GM23338 (cell line): ENCODE measurements at regions not wholly inside any gene's neighbourhood (a gene's known extent, or its start where the extent isn't known, plus 50 kb on each side); places are given as distances from the start of the nearest gene placed in this dataset.

Experiments used
- ATAC-seq: fragments of 200-7000 bp; cut with Tn5 transposase; 3 replicates; pipeline ENCODE4 v1.9.1; 2020
- DNase-seq: peaks from one replicate; pipeline ENCODE4 v3.0.0-alpha.2; 2015; ENCODE audit warnings: low spot score
- H2AFZ ChIP-seq: fragments of 200-600 bp; sonication (generic); 2 replicates; pipeline ENCODE4 v1.8.0; 2016; ENCODE audit warnings: antibody characterized with exemption, mild to moderate bottlenecking, moderate library complexity
- H3F3A ChIP-seq: fragments of 200-600 bp; sonication (generic); replicated peaks from 2 replicates; pipeline ENCODE4 v1.8.0; 2017; ENCODE audit warnings: antibody characterized with exemption, mixed run types, low read depth
- H3K27ac ChIP-seq: fragments of 200-600 bp; sonication (generic); 2 replicates; pipeline ENCODE4 v1.6.1; 2016; ENCODE audit warnings: low read depth
- H3K27me3 ChIP-seq: fragments of 200-600 bp; sonication (generic); 2 replicates; pipeline ENCODE4 v1.8.0; 2016; ENCODE audit warnings: mild to moderate bottlenecking, mixed run types, moderate library complexity; ENCODE audit not compliant: insufficient read depth
- H3K36me3 ChIP-seq: fragments of 200-600 bp; sonication (generic); 2 replicates; pipeline ENCODE4 v1.8.0; 2016; ENCODE audit warnings: mild to moderate bottlenecking; ENCODE audit not compliant: insufficient read depth
- H3K4me1 ChIP-seq: fragments of 200-600 bp; sonication (generic); 2 replicates; pipeline ENCODE4 v1.8.0; 2016; ENCODE audit warnings: mild to moderate bottlenecking, moderate library complexity; ENCODE audit not compliant: insufficient read depth
- H3K4me2 ChIP-seq: fragments of 200-600 bp; sonication (generic); 2 replicates; pipeline ENCODE4 v1.7.1; 2017; ENCODE audit warnings: mixed run types
- H3K4me3 ChIP-seq: fragments of 200-600 bp; sonication (generic); 2 replicates; pipeline ENCODE4 v1.6.1; 2016; ENCODE audit warnings: mixed run types
- H3K79me2 ChIP-seq: fragments of 200-600 bp; sonication (generic); replicated peaks from 2 replicates; pipeline ENCODE4 v1.8.0; 2017; ENCODE audit warnings: mild to moderate bottlenecking; ENCODE audit not compliant: insufficient read depth
- H3K9me2 ChIP-seq: fragments of 200-600 bp; sonication (generic); 2 replicates; pipeline ENCODE4 v1.8.0; 2017; ENCODE audit not compliant: insufficient read depth
- H4K20me1 ChIP-seq: fragments of 200-600 bp; sonication (generic); replicated peaks from 2 replicates; pipeline ENCODE4 v1.8.0; 2017; ENCODE audit warnings: mild to moderate bottlenecking; ENCODE audit not compliant: insufficient read depth
- H3K27ac Mint-ChIP-seq: 2 replicates; pipeline ENCODE4 v1.8.0; 2020; ENCODE audit warnings: inconsistent platforms, mild to moderate bottlenecking, moderate library complexity, mixed read lengths
- H3K27me3 Mint-ChIP-seq: 3 replicates; pipeline ENCODE4 v1.8.0; 2022; ENCODE audit warnings: low read depth, mild to moderate bottlenecking, moderate library complexity, mixed read lengths, inconsistent platforms; ENCODE audit not compliant: insufficient read depth, poor library complexity
- H3K36me3 Mint-ChIP-seq: 3 replicates; pipeline ENCODE4 v1.8.0; 2021; ENCODE audit warnings: low read depth, mild to moderate bottlenecking, inconsistent platforms, moderate library complexity, mixed read lengths
- H3K4me1 Mint-ChIP-seq: 3 replicates; pipeline ENCODE4 v1.8.0; 2020; ENCODE audit warnings: mild to moderate bottlenecking, inconsistent platforms, mixed read lengths
- H3K4me3 Mint-ChIP-seq: 3 replicates; pipeline ENCODE4 v1.8.0; 2021; ENCODE audit warnings: moderate library complexity, mild to moderate bottlenecking, inconsistent platforms, mixed read lengths
- H3K9me3 Mint-ChIP-seq: 3 replicates; pipeline ENCODE4 v1.8.0; 2020; ENCODE audit warnings: moderate library complexity, mild to moderate bottlenecking, inconsistent platforms, mixed read lengths
- CREB1 ChIP-seq: fragments of 250-450 bp; sonication (Bioruptor Pico); IDR thresholded peaks from 2 replicates; pipeline ENCODE4 v1.5.0; 2020; ENCODE audit warnings: low read depth, mild to moderate bottlenecking, moderate library complexity
- ETS1 ChIP-seq: IDR thresholded peaks from 2 replicates; pipeline ENCODE4 v1.6.1; 2016; ENCODE audit warnings: antibody characterized with exemption
- EZH2 ChIP-seq: fragments of 200-600 bp; sonication (generic); IDR thresholded peaks from one replicate; pipeline ENCODE4 v1.8.0; 2017; ENCODE audit warnings: antibody characterized with exemption, mild to moderate bottlenecking, low read depth; ENCODE audit not compliant: unreplicated experiment
- EZH2phosphoT487 ChIP-seq: fragments of 200-600 bp; sonication (generic); IDR thresholded peaks from one replicate; pipeline ENCODE4 v1.8.1; 2018; ENCODE audit warnings: antibody characterized with exemption; ENCODE audit not compliant: unreplicated experiment
- JUNB ChIP-seq: IDR thresholded peaks from one replicate; pipeline ENCODE4 v1.6.1; 2016; ENCODE audit warnings: antibody characterized with exemption; ENCODE audit not compliant: unreplicated experiment
- NANOG ChIP-seq: IDR thresholded peaks from 2 replicates; pipeline ENCODE4 v1.6.1; 2016; ENCODE audit warnings: antibody characterized with exemption, borderline replicate concordance
- POLR2AphosphoS5 ChIP-seq: IDR thresholded peaks from 2 replicates; pipeline ENCODE4 v1.6.1; 2016; ENCODE audit warnings: antibody characterized with exemption, low read depth
- REST ChIP-seq: IDR thresholded peaks from one replicate; pipeline ENCODE4 v1.6.1; 2018; ENCODE audit warnings: antibody characterized with exemption; ENCODE audit not compliant: unreplicated experiment
- ZNF114 ChIP-seq: fragments of 250-450 bp; sonication (Bioruptor Pico); IDR thresholded peaks from 2 replicates; pipeline ENCODE4 v1.5.0; 2020; ENCODE audit warnings: mild to moderate bottlenecking, moderate library complexity
- ZNF462 ChIP-seq: fragments of 250-450 bp; sonication (Bioruptor Pico); IDR thresholded peaks from 2 replicates; pipeline ENCODE4 v1.5.0; 2020; ENCODE audit warnings: mild to moderate bottlenecking, moderate library complexity

- no peaks in the 10 kb centered on the region for H4K20me1 ChIP-seq
- no peak overlapping the region for H2AFZ ChIP-seq
- H3K27ac Mint-ChIP-seq: no peak overlapping the region
- H3K4me1 Mint-ChIP-seq: no peaks in the 10 kb centered on the region
- H3F3A ChIP-seq: no peaks in the 10 kb centered on the region
- no peaks in the 10 kb centered on the region for H3K9me3 Mint-ChIP-seq
- H3K36me3 Mint-ChIP-seq: no peaks in the 10 kb centered on the region
- H3K4me1 ChIP-seq: 0 out of 2 replicates have a peak, but pooled peaks cover 1% of the 10 kb centered on the region
- TF ChIP-seq REST (no peak), NANOG (no peak), POLR2AphosphoS5 (no peak), ETS1 (no peak), CREB1 (CRISPR knock-in tag) (no peak), EZH2 (no peak), EZH2phosphoT487 (no peak), JUNB (no peak)
- H3K27me3 ChIP-seq: no peaks in the 10 kb centered on the region
- no peak overlapping the region for H3K4me3 Mint-ChIP-seq
- H3K27ac ChIP-seq: no peak overlapping the region
- H3K79me2 ChIP-seq: no peaks in the 10 kb centered on the region
- no peaks in the 10 kb centered on the region for H3K27me3 Mint-ChIP-seq
- ATAC-seq (no peak), DNase-seq (no peak)
- H3K9me2 ChIP-seq: peaks cover 3% of the 10 kb centered on the region; the same call in 1 of the 2 replicates
- no peak overlapping the region for H3K4me3 ChIP-seq
- no peaks in the 10 kb centered on the region for H3K36me3 ChIP-seq
- H3K4me2 ChIP-seq: no peak overlapping the region
Measured at GRCh38 chr1:232732344-232732910, 72.8 kb upstream of the MAP10 start.

GRCh38 chr1:232737917-232738316 lies 67.3 kb upstream of the MAP10 start:
- H3K4me1 Mint-ChIP-seq: no peaks in the 10 kb centered on the region
- Histone ChIP-seq H2AFZ (no peak overlapping the region), H3K27me3 (no peaks in the 10 kb centered on the region), H4K20me1 (no peaks in the 10 kb centered on the region), H3K36me3 (no peaks in the 10 kb centered on the region), H3K4me3 (no peak overlapping the region), H3F3A (no peaks in the 10 kb centered on the region), H3K27ac (no peak overlapping the region), H3K4me2 (no peak overlapping the region), H3K9me2 (peaks cover 3% of the 10 kb centered on the region; the same call in 1 of the 2 replicates), H3K4me1 (no peaks in the 10 kb centered on the region), H3K79me2 (no peaks in the 10 kb centered on the region)
- H3K4me3 Mint-ChIP-seq: no peak overlapping the region
- no peak for DNase-seq
- no peaks in the 10 kb centered on the region for H3K27me3 Mint-ChIP-seq
- H3K27ac Mint-ChIP-seq: no peak overlapping the region
- no peaks in the 10 kb centered on the region; the same call in 2 of the 3 replicates for H3K9me3 Mint-ChIP-seq
- no peak for ATAC-seq
- no peak for TF ChIP-seq ZNF114 (CRISPR knock-in tag)
- TF ChIP-seq ZNF462 (CRISPR knock-in tag): no peak
- H3K36me3 Mint-ChIP-seq: no peaks in the 10 kb centered on the region
